ENCODE measurements at regions not wholly inside any gene's neighbourhood (a gene's known extent, or its start where the extent isn't known, plus 50 kb on each side); places are given as distances from the start of the nearest gene placed in this dataset.

DNA sequence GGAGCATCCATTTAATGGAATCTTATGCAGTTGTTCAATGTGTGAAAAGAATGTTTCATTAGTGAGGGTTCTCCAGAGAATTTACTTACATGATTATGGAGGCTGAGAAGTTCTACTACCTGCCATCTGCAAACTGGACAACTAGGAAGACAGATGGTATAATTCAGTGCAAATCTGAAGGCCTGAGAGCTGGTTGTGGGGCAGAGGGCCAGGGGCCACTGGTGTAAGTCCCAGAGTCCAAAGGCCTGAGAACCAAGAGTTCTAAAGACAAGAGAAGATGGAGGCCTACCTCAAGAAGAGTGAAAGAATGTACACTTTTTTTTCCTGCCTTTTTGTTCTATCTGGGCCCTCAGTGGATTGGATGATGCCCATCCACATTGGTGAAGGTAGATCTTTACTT, 114.8 kb downstream of the DDX1 start:
- TF ChIP-seq CTCF (conservative IDR thresholded peaks at IDR 0.05) = no peak
- Mint-ChIP-seq H3K9me3 (no peaks in the 10 kb centered on the region), H3K27me3 (ENCODE audit: low read depth) (no peaks in the 10 kb centered on the region), H3K36me3 (ENCODE audit: low read depth) (no peaks in the 10 kb centered on the region), H3K4me3 (no peak overlapping the region), H3K27ac (ENCODE audit: unreplicated experiment) (no peak overlapping the region), H3K4me1 (peaks cover 47% of the 10 kb centered on the region)
- no peak for DNase-seq (ENCODE audit: low read depth, low spot score)

GRCh38 chr2:15706986-15707632, 115.4 kb downstream of the DDX1 start:
- Mint-ChIP-seq H3K4me3 (no peak overlapping the region), H3K27me3 (ENCODE audit: low read depth) (no peaks in the 10 kb centered on the region), H3K36me3 (ENCODE audit: low read depth) (no peaks in the 10 kb centered on the region), H3K4me1 (peaks cover 47% of the 10 kb centered on the region), H3K27ac (ENCODE audit: unreplicated experiment) (no peak overlapping the region), H3K9me3 (no peaks in the 10 kb centered on the region)
- no peak for DNase-seq (ENCODE audit: low read depth, low spot score)
- no peak for TF ChIP-seq CTCF (conservative IDR thresholded peaks at IDR 0.05)

DNA sequence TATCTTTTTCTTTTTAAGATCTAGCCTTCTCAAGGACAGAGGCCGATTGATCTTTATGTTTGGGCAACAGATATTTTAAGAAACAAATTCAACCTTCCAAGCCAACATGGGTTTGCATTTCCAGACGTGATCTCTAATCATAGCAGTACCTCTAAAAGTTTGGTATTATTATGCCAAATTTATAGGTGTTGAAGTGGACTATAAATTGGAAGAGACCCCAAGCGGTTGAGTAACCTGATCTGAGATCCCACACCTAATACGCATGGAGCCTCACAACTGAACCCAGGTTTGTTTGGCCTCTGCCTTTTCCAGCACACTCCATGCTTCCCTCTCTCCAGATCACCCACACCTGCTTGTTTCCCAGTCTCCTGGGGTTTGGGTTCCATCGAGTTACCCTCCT, 116.5 kb downstream of the DDX1 start:
- Mint-ChIP-seq H3K27ac (ENCODE audit: unreplicated experiment) (peak overlapping the region; percentile 91), H3K4me1 (peaks cover 47% of the 10 kb centered on the region), H3K4me3 (no peak overlapping the region), H3K9me3 (no peaks in the 10 kb centered on the region), H3K36me3 (ENCODE audit: low read depth) (no peaks in the 10 kb centered on the region), H3K27me3 (ENCODE audit: low read depth) (no peaks in the 10 kb centered on the region)
- no peak for TF ChIP-seq CTCF (conservative IDR thresholded peaks at IDR 0.05)
- no peak for DNase-seq (ENCODE audit: low read depth, low spot score)

DNA sequence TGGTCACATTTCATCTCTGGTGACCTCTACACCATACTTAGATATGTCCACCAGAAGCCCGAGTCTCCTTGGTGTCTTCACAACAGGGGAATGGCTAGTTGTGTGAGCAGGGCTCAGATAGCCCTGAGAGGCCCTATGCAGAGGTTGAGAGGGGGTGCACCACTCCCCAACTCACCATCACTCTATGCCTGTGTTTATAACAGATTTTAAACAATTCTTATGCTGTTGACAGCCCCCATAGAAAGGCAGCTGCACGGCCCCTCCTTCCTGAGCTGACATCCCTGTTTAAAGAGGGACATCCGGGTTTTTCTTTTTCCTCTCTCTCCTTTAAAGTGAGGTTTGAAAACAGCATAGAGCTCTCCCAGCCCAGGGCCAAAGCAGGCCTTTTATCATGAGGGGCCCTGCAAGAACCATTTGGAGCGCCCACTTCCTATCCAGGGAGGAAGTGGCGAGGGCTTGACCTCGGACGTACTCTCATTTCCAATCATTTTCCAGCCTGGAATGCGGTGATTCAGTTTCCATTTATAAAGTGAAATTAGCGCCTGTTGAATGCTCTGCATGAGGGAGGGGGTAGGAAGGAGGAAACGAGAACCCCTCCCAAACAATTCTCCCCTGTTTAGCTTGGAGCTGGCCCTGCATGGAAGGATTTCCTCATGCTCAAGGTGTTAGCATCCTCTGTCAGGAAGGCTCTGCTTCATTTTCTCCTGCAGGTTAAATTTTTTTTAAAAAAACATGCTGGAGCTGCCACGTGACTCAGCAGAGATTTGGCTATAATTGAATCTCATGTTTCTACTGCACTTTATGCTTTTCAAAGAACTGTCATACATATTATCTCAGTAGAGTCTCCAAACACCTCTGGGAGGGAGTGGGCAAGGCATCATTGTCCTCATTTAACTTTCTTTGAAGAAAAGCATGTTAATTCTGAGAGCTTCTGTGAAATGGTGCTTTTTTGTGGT, 117.5 kb downstream of the DDX1 start:
- H3K9me3 Mint-ChIP-seq = no peaks in the 10 kb centered on the region
- DNase-seq (ENCODE audit: low read depth, low spot score) = no peak
- H3K36me3 Mint-ChIP-seq (ENCODE audit: low read depth) = no peaks in the 10 kb centered on the region
- no peak for TF ChIP-seq CTCF (conservative IDR thresholded peaks at IDR 0.05)
- no peak overlapping the region for H3K4me3 Mint-ChIP-seq
- H3K27me3 Mint-ChIP-seq (ENCODE audit: low read depth) = no peaks in the 10 kb centered on the region
- peak overlapping the region; percentile 91 for H3K27ac Mint-ChIP-seq (ENCODE audit: unreplicated experiment)
- H3K4me1 Mint-ChIP-seq = peaks cover 47% of the 10 kb centered on the region

GRCh38 chr2:15711126-15711860, 119.6 kb downstream of the DDX1 start:
- no peak for TF ChIP-seq CTCF (conservative IDR thresholded peaks at IDR 0.05)
- Mint-ChIP-seq H3K36me3 (ENCODE audit: low read depth) (no peaks in the 10 kb centered on the region), H3K27ac (ENCODE audit: unreplicated experiment) (no peak overlapping the region), H3K4me3 (no peak overlapping the region), H3K9me3 (no peaks in the 10 kb centered on the region), H3K27me3 (ENCODE audit: low read depth) (no peaks in the 10 kb centered on the region), H3K4me1 (peaks cover 30% of the 10 kb centered on the region)
- no peak for DNase-seq (ENCODE audit: low read depth, low spot score)

Data from neural crest cell (in vitro differentiated cells).